Tibial nerve (tissue), 3 donors: ENCODE measurements at regions not wholly inside any gene's neighbourhood (a gene's known extent, or its start where the extent isn't known, plus 50 kb on each side); places are given as distances from the start of the nearest gene placed in this dataset.

Experiments used
- POLR2A ChIP-seq, 2 donors: fragments of 450-650 bp; IDR thresholded peaks; one replicate each; pipeline ENCODE4 v1.6.1; 2017; ENCODE audit warnings: antibody characterized with exemption in 2 of 2, mild to moderate bottlenecking in 2 of 2, moderate library complexity in 2 of 2
- TF ChIP-seq, protein P1 (sequence below), 5 experiments: fragments of 200-600 bp in 3 of 5; fragments of 450-650 bp in 2 of 5; sonication (generic) in 3 of 5; IDR thresholded peaks; one replicate each; pipeline ENCODE4 v1.5.1; 2016 to 2019; ENCODE audit warnings: antibody characterized with exemption in 5 of 5, mild to moderate bottlenecking in 3 of 5, moderate library complexity in 2 of 5

DNA sequence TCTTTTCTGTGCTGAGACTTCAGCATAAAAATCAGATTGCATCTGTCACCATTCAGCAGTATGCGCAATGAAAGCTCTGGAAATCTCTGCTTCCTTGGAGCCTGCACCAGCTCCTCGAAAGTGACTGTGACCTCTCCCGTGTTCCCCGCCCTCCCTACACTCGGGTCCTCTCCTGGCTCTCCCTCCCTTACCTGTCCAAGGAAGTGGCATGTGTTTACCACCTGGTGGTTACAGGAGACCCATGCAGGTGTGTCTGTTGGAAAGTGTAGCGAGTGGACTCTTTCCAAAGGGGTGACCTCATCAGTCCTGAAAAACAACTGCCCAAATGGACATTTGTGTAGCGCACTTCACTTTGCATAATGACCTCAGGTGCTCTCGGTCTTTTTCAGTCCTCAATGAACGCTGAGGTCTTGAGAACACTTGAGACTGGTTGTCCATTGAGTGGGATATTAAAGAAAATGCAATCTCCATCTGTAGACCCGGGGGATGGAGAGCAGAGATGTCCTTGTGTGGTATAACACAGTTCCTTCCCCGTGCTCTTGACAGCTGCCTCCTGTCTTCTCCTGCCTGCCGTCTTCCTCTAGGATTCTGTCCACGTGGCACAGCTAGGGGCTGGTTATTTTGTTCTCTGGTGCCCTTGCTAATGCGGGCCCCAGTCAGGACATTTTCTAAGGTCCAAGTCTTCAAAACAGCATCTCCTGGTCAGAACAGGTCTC, 133.2 kb downstream of the ACKR3 start:
- TF ChIP-seq, protein P1, sequence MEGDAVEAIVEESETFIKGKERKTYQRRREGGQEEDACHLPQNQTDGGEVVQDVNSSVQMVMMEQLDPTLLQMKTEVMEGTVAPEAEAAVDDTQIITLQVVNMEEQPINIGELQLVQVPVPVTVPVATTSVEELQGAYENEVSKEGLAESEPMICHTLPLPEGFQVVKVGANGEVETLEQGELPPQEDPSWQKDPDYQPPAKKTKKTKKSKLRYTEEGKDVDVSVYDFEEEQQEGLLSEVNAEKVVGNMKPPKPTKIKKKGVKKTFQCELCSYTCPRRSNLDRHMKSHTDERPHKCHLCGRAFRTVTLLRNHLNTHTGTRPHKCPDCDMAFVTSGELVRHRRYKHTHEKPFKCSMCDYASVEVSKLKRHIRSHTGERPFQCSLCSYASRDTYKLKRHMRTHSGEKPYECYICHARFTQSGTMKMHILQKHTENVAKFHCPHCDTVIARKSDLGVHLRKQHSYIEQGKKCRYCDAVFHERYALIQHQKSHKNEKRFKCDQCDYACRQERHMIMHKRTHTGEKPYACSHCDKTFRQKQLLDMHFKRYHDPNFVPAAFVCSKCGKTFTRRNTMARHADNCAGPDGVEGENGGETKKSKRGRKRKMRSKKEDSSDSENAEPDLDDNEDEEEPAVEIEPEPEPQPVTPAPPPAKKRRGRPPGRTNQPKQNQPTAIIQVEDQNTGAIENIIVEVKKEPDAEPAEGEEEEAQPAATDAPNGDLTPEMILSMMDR (IDR thresholded peaks at IDR 0.05), result no peak
- TF ChIP-seq POLR2A (IDR thresholded peaks at IDR 0.05), result no peak
